HEK293 (cell line): ENCODE measurements at regions not wholly inside any gene's neighbourhood (a gene's known extent, or its start where the extent isn't known, plus 50 kb on each side); places are given as distances from the start of the nearest gene placed in this dataset.

Experiments
- CTCF ChIA-PET: fragments of 350-600 bp; formaldehyde crosslinking; extraction: SDS; loops from one replicate; lab custom pipeline; 2021; ENCODE audit warnings: antibody characterized with exemption; lab: Yijun Ruan, JAX
- POLR2A ChIA-PET: fragments of 300-600 bp; formaldehyde crosslinking; extraction: SDS; loops from one replicate; lab custom pipeline; 2020; ENCODE audit warnings: antibody characterized with exemption, inconsistent platforms; lab: Yijun Ruan, JAX
- H3K27ac ChIP-seq: fragments of 200-500 bp; sonication (Bioruptor generic); 2 replicates; pipeline ENCODE4 v1.5.1; 2014; ENCODE audit warnings: low read depth, low read length, control low read depth, inconsistent platforms; ENCODE audit errors: extremely low read depth
- H3K36me3 ChIP-seq, 2 experiments: fragments of 200-500 bp in 1 of 2; sonication (Bioruptor generic) in 1 of 2; 1 replicate in 1 of 2; 2 replicates in 1 of 2; pipeline ENCODE4 v1.5.1; 2014 to 2017; ENCODE audit warnings: inconsistent platforms in 2 of 2, low read length in 2 of 2; ENCODE audit not compliant: control insufficient read depth in 2 of 2, insufficient read depth in 1 of 2
- H3K4me1 ChIP-seq: fragments of 200-500 bp; sonication (Bioruptor generic); 2 replicates; pipeline ENCODE4 v1.5.1; 2014; ENCODE audit warnings: mild to moderate bottlenecking, low read length, inconsistent platforms; ENCODE audit not compliant: control insufficient read depth, insufficient read depth
- H3K4me3 ChIP-seq: 2 replicates; pipeline ENCODE4 v1.5.1; 2011; ENCODE audit warnings: low read depth, mild to moderate bottlenecking, control low read depth, low read length, moderate library complexity
- H3K9me3 ChIP-seq: fragments of 200-500 bp; sonication (Bioruptor generic); 2 replicates; pipeline ENCODE4 v1.5.1; 2014; ENCODE audit warnings: low read depth, low read length, inconsistent platforms; ENCODE audit not compliant: control insufficient read depth, insufficient read depth
- BCL11A ChIP-seq: fragments of 450-650 bp; formaldehyde crosslinking; IDR thresholded peaks from 2 replicates; pipeline ENCODE4 v1.5.1; 2016; ENCODE audit warnings: low read depth, missing biosample characterization, missing genetic modification characterization
- FEZF1 ChIP-seq: fragments of 450-650 bp; formaldehyde crosslinking; IDR thresholded peaks from 2 replicates; pipeline ENCODE4 v1.5.1; 2016; ENCODE audit warnings: missing biosample characterization, missing genetic modification characterization
- GLIS1 ChIP-seq: fragments of 450-650 bp; formaldehyde crosslinking; IDR thresholded peaks from 2 replicates; pipeline ENCODE4 v1.5.1; 2016; ENCODE audit warnings: missing biosample characterization, missing genetic modification characterization
- GLIS2 ChIP-seq: fragments of 450-650 bp; formaldehyde crosslinking; IDR thresholded peaks from 2 replicates; pipeline ENCODE4 v1.5.1; 2016; ENCODE audit warnings: missing biosample characterization, missing genetic modification characterization
- OVOL3 ChIP-seq: fragments of 450-650 bp; formaldehyde crosslinking; IDR thresholded peaks from 2 replicates; pipeline ENCODE4 v1.5.1; 2016; ENCODE audit warnings: missing biosample characterization, missing genetic modification characterization
- SCRT2 ChIP-seq: fragments of 450-650 bp; formaldehyde crosslinking; IDR thresholded peaks from 2 replicates; pipeline ENCODE4 v1.5.1; 2016; ENCODE audit warnings: missing biosample characterization, missing genetic modification characterization
- SETDB1 ChIP-seq: IDR thresholded peaks from one replicate; pipeline ENCODE4 v1.6.1; 2017; ENCODE audit warnings: mild to moderate bottlenecking, low read length, moderate library complexity, mixed read lengths; ENCODE audit not compliant: insufficient read length
- YY2 ChIP-seq: fragments of 450-650 bp; formaldehyde crosslinking; IDR thresholded peaks from 2 replicates; pipeline ENCODE4 v1.5.1; 2016; ENCODE audit warnings: missing biosample characterization, missing genetic modification characterization
- ZFHX2 ChIP-seq: fragments of 450-650 bp; formaldehyde crosslinking; conservative IDR thresholded peaks from 2 replicates; pipeline ENCODE4 v1.5.1; 2016; ENCODE audit warnings: missing biosample characterization, missing genetic modification characterization
- ZNF132 ChIP-seq: fragments of 450-650 bp; formaldehyde crosslinking; IDR thresholded peaks from 2 replicates; pipeline ENCODE4 v1.5.1; 2017; ENCODE audit warnings: missing biosample characterization, missing genetic modification characterization, borderline replicate concordance
- ZNF140 ChIP-seq: fragments of 450-650 bp; formaldehyde crosslinking; IDR thresholded peaks from 2 replicates; pipeline ENCODE4 v1.5.1; 2016; ENCODE audit warnings: missing biosample characterization, missing genetic modification characterization
- ZNF146 ChIP-seq: fragments of 450-650 bp; formaldehyde crosslinking; IDR thresholded peaks from 2 replicates; pipeline ENCODE4 v1.5.1; 2016; ENCODE audit warnings: missing biosample characterization, missing genetic modification characterization
- ZNF175 ChIP-seq: fragments of 450-650 bp; formaldehyde crosslinking; IDR thresholded peaks from 2 replicates; pipeline ENCODE4 v1.5.1; 2016; ENCODE audit warnings: missing biosample characterization, missing genetic modification characterization
- ZNF19 ChIP-seq: fragments of 450-650 bp; formaldehyde crosslinking; IDR thresholded peaks from 2 replicates; pipeline ENCODE4; 2016; ENCODE audit warnings: missing biosample characterization, missing genetic modification characterization, low read depth
- ZNF23 ChIP-seq: fragments of 450-650 bp; formaldehyde crosslinking; IDR thresholded peaks from 2 replicates; pipeline ENCODE4 v1.5.1; 2016; ENCODE audit warnings: missing biosample characterization, missing genetic modification characterization, borderline replicate concordance
- ZNF302 ChIP-seq: fragments of 450-650 bp; formaldehyde crosslinking; IDR thresholded peaks from 2 replicates; pipeline ENCODE4 v1.5.1; 2016; ENCODE audit warnings: missing biosample characterization, missing genetic modification characterization, low read depth
- ZNF433 ChIP-seq: fragments of 450-650 bp; formaldehyde crosslinking; IDR thresholded peaks from 2 replicates; pipeline ENCODE4 v1.5.1; 2016; ENCODE audit warnings: missing biosample characterization, missing genetic modification characterization, low read depth
- ZNF473 ChIP-seq: fragments of 450-650 bp; formaldehyde crosslinking; IDR thresholded peaks from 2 replicates; pipeline ENCODE4 v1.5.1; 2017; ENCODE audit warnings: missing biosample characterization, missing genetic modification characterization
- ZNF514 ChIP-seq: fragments of 450-650 bp; formaldehyde crosslinking; IDR thresholded peaks from 2 replicates; pipeline ENCODE4 v1.5.1; 2016; ENCODE audit warnings: missing biosample characterization, missing genetic modification characterization
- ZNF560 ChIP-seq: fragments of 450-650 bp; formaldehyde crosslinking; IDR thresholded peaks from 2 replicates; pipeline ENCODE4 v1.5.1; 2017; ENCODE audit warnings: missing biosample characterization, missing genetic modification characterization, borderline replicate concordance
- ZNF623 ChIP-seq: fragments of 450-650 bp; formaldehyde crosslinking; IDR thresholded peaks from 2 replicates; pipeline ENCODE4 v1.5.1; 2016; ENCODE audit warnings: missing biosample characterization, missing genetic modification characterization
- ZNF658 ChIP-seq: fragments of 450-650 bp; formaldehyde crosslinking; IDR thresholded peaks from 2 replicates; pipeline ENCODE4; 2016; ENCODE audit warnings: missing biosample characterization, missing genetic modification characterization
- ZNF777 ChIP-seq: fragments of 450-650 bp; formaldehyde crosslinking; IDR thresholded peaks from 2 replicates; pipeline ENCODE4 v1.5.1; 2017; ENCODE audit warnings: missing biosample characterization, missing genetic modification characterization, borderline replicate concordance
- ZNF830 ChIP-seq: fragments of 450-650 bp; IDR thresholded peaks from 2 replicates; pipeline ENCODE4 v1.5.0; 2018; ENCODE audit warnings: missing biosample characterization, missing genetic modification characterization, low read depth, mild to moderate bottlenecking, moderate library complexity
- TF ChIP-seq, protein P1 (sequence below): fragments of 450-650 bp; formaldehyde crosslinking; IDR thresholded peaks from 2 replicates; pipeline ENCODE4 v1.5.1; 2016; ENCODE audit warnings: missing biosample characterization, missing genetic modification characterization
- TF ChIP-seq, protein P2 (sequence below): fragments of 450-650 bp; formaldehyde crosslinking; IDR thresholded peaks from 2 replicates; pipeline ENCODE4 v1.5.1; 2016; ENCODE audit warnings: missing biosample characterization, missing genetic modification characterization, borderline replicate concordance
- TF ChIP-seq, protein P3 (sequence below): sonication (generic); formaldehyde crosslinking; IDR thresholded peaks from 2 replicates; pipeline ENCODE4 v1.8.1; 2022; ENCODE audit warnings: mild to moderate bottlenecking, moderate library complexity, missing genetic modification reagents

DNA sequence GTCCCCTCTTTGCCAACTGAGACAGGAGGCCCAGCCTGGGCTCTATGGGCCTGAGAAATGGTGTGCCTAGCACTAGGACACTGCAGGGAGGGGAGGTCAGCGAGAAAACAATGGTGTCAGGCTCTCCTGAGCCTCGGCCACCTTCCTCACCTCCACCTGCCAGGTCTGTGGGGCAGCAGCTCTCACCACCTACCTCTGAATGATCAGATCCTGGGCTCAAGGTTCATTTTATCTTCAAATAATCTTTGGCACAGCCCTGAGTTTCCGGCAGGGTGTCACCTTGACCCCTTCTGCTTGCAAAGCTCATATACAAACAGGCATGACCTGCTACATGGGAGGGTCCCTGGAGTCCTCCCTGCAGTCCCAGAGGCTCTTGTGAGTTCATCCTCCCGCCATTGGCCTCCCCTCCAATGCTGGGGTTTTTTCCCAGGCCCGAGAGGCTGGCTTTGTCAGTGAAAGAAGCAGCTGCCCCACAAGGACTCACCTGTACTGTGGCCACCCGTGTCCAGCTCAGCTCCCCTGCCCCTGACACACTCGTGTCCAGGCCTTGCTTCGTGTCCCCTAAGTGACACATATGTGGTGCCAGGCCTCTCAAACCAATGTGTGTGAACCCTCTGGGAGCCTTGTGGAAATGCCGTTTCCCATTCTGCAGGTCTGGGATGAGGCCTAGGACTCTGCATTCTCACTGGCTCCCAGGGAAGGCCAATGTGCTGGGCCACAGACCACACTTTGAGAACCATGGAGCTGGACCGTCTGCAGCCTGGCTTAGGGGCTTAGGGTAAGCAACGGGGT is 176.8 kb upstream of the CIBAR2 start:
- POLR2A ChIA-PET: no interaction called here
- H3K27ac ChIP-seq: no peak overlapping the region
- CTCF ChIA-PET: interaction anchor here (0.6 to 3.3 kb wide), 3 partner anchors 8 to 14 kb away, joined by 3 to 15 read pairs (median 11); no protein-coding TSS in a partner anchor

DNA sequence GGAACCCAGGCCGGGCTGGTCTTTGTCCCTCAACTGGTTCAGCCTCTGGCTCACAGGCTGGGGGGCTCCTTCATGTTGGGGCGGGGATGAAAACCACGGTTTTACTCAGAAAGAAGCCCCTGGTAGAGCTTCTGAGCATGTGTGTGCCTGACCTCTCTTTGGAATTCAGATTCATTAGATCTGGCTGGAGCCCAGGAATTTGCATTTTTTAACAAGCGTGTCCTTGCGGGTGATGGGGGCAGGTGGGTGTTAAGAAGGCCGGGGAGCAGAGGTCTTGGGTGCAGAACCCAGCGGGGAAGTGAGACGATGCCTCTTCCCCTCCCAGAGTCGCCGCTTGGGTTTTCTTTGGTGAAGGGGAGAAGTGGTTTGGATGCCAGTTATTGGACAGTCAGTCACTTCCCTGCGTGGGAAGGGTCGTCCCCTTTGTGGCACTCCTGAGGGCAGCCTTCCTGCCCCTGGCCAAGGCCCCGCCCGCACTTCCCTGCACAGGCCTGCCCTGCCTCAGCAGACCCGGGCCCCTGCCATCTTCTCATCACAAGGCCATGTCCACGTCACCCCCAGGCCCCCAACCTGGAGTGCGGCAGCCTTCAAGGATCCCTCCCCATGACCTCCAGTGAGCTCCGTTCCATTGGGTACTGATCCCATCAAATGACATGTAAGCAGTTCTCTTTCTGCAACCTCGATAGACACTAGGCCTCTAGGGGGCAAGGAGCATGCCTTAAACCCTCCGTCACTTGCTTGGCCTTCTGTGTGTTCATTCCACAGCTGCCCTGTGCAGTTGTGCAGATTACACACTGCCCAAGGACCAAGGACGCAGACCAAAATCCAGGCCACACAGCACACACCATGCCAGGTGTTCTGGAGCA is 177.7 kb upstream of the CIBAR2 start:
- no peak overlapping the region for H3K4me3 ChIP-seq
- no peaks in the 10 kb centered on the region for H3K9me3 ChIP-seq
- H3K36me3 ChIP-seq: no peaks in the 10 kb centered on the region
- no peak for TF ChIP-seq ZNF19 (tag by site-specific recombination)
- no peak for TF ChIP-seq ZNF433 (tag by site-specific recombination)
- TF ChIP-seq ZNF175 (tag by site-specific recombination): no peak
- TF ChIP-seq ZNF623: no peak
- TF ChIP-seq SETDB1: no peak
- no peak for TF ChIP-seq GLIS1 (tag by site-specific recombination)
- TF ChIP-seq GLIS2 (tag by site-specific recombination): no peak
- no peak for TF ChIP-seq ZNF140
- TF ChIP-seq YY2 (tag by site-specific recombination): no peak
- ChIA-PET CTCF (interaction anchor here (0.7 to 1.2 kb wide), 3 partner anchors 14 to 137 kb away, joined by 3 to 9 read pairs (median 3); no protein-coding TSS in a partner anchor), POLR2A (no interaction called here)
- H3K4me1 ChIP-seq: no peaks in the 10 kb centered on the region
- H3K27ac ChIP-seq: no peak overlapping the region

More for the DNA sequence above, 176.8 kb upstream of the CIBAR2 start:
- H3K4me1 ChIP-seq: no peaks in the 10 kb centered on the region
- TF ChIP-seq ZNF830 (tag by site-specific recombination): no peak
- TF ChIP-seq, all 188 proteins: peak for 0
- no peaks in the 10 kb centered on the region for H3K9me3 ChIP-seq
- H3K4me3 ChIP-seq: no peak overlapping the region
- H3K36me3 ChIP-seq: no peaks in the 10 kb centered on the region

DNA sequence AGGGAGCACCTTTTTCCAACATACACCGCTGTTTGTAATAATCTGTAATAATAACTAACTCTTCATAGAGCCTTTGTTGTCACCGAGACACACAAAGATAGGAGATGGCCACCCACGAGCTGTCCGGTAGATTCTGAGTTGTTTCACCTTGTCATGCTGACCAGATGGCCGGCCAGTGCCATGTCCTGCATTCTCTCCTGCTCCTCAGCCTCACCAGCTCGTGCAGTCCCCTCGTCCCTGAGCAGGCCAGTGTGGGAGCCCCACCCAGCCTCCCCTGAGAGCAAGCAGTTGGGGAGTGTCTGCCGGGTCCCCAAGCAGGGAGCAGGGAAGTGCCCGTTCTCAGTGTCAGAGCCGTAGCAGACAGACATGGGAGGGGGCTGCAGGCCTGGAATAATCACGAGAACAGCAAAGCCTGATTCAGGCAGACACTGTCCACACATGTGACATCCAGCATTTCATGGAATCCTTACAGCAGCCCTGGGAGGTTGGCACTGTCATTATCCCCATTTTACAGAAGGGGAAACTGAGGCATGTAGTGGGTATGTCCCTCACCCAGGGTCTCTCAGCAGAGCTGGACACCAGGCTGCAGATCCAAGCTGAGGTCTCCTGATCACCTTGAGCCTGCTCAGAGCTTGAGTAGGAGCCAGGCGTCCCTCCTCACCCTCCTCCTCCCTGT is 178.5 kb upstream of the CIBAR2 start:
- ChIA-PET CTCF (interaction anchor here (0.7 to 1.2 kb wide), 3 partner anchors 14 to 137 kb away, joined by 3 to 9 read pairs (median 3); no protein-coding TSS in a partner anchor), POLR2A (no interaction called here)
- no peak overlapping the region for H3K4me3 ChIP-seq

More for the DNA sequence above, 178.5 kb upstream of the CIBAR2 start:
- H3K36me3 ChIP-seq: no peaks in the 10 kb centered on the region
- no peak overlapping the region for H3K27ac ChIP-seq
- TF ChIP-seq, protein P1, sequence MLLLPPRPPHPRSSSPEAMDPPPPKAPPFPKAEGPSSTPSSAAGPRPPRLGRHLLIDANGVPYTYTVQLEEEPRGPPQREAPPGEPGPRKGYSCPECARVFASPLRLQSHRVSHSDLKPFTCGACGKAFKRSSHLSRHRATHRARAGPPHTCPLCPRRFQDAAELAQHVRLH: no peak
- TF ChIP-seq YY2 (tag by site-specific recombination): no peak
- TF ChIP-seq ZFHX2 (tag by site-specific recombination): no peak
- TF ChIP-seq SCRT2: no peak
- TF ChIP-seq ZNF132: no peak
- TF ChIP-seq BCL11A (tag by site-specific recombination): no peak
- no peak for TF ChIP-seq ZNF473 (tag by site-specific recombination)
- TF ChIP-seq, protein P2, sequence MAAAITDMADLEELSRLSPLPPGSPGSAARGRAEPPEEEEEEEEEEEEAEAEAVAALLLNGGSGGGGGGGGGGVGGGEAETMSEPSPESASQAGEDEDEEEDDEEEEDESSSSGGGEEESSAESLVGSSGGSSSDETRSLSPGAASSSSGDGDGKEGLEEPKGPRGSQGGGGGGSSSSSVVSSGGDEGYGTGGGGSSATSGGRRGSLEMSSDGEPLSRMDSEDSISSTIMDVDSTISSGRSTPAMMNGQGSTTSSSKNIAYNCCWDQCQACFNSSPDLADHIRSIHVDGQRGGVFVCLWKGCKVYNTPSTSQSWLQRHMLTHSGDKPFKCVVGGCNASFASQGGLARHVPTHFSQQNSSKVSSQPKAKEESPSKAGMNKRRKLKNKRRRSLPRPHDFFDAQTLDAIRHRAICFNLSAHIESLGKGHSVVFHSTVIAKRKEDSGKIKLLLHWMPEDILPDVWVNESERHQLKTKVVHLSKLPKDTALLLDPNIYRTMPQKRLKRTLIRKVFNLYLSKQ: no peak
- no peak for TF ChIP-seq ZNF23 (tag by site-specific recombination)
- no peak for TF ChIP-seq ZNF560 (tag by site-specific recombination)
- no peak for TF ChIP-seq OVOL3 (tag by site-specific recombination)
- no peak for TF ChIP-seq ZNF514 (tag by site-specific recombination)
- TF ChIP-seq, protein P3, sequence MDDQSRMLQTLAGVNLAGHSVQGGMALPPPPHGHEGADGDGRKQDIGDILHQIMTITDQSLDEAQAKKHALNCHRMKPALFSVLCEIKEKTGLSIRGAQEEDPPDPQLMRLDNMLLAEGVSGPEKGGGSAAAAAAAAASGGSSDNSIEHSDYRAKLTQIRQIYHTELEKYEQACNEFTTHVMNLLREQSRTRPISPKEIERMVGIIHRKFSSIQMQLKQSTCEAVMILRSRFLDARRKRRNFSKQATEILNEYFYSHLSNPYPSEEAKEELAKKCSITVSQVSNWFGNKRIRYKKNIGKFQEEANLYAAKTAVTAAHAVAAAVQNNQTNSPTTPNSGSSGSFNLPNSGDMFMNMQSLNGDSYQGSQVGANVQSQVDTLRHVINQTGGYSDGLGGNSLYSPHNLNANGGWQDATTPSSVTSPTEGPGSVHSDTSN (CRISPR knock-in tag): no peak
- no peak for TF ChIP-seq ZNF19 (tag by site-specific recombination)
- no peak for TF ChIP-seq ZNF302 (tag by site-specific recombination)
- no peak for TF ChIP-seq ZNF146
- TF ChIP-seq ZNF777 (tag by site-specific recombination): no peak
- no peak for TF ChIP-seq FEZF1 (tag by site-specific recombination)
- TF ChIP-seq ZNF658 (tag by site-specific recombination): no peak
- no peak for TF ChIP-seq SETDB1
- H3K4me1 ChIP-seq: no peaks in the 10 kb centered on the region
- no peaks in the 10 kb centered on the region for H3K9me3 ChIP-seq
